Transverse colon (tissue), 4 donors: ENCODE measurements at regions not wholly inside any gene's neighbourhood (a gene's known extent, or its start where the extent isn't known, plus 50 kb on each side); places are given as distances from the start of the nearest gene placed in this dataset.

Source experiments
- DNase-seq: peaks from one replicate; pipeline ENCODE4 v3.0.0-alpha.2; 2019
- H3K27ac ChIP-seq, 4 donors: fragments of 200-600 bp; sonication (generic); 2 replicates each; pipeline ENCODE4 v1.5.1; 2016 to 2018; ENCODE audit warnings: inconsistent platforms in 4 of 4
- H3K27me3 ChIP-seq: fragments of 200-600 bp; sonication (generic); 2 replicates; pipeline ENCODE4 v1.5.1; 2017; ENCODE audit warnings: inconsistent platforms
- H3K36me3 ChIP-seq, 4 donors: fragments of 200-600 bp; sonication (generic); 2 replicates each; pipeline ENCODE4 v1.5.1; 2017 to 2019; ENCODE audit warnings: inconsistent platforms in 4 of 4
- H3K4me1 ChIP-seq, 4 donors: fragments of 200-600 bp; sonication (generic); 2 replicates each; pipeline ENCODE4 v1.5.1; 2017 to 2020; ENCODE audit warnings: inconsistent platforms in 4 of 4
- H3K4me3 ChIP-seq, 4 donors: fragments of 200-600 bp; sonication (generic); 1 replicate in 1 of 4; 2 replicates in 3 of 4; pipeline versions ENCODE4 v1.5.1 to v1.6.1; 2017 to 2019; ENCODE audit warnings: inconsistent platforms in 4 of 4
- H3K9me3 ChIP-seq, 2 donors: fragments of 200-600 bp; sonication (generic); 2 replicates each; pipeline ENCODE4 v1.5.1; 2017 to 2019; ENCODE audit warnings: inconsistent platforms in 2 of 2
- CTCF ChIP-seq, 5 experiments: fragments of 200-600 bp in 3 of 5; fragments of 450-650 bp in 2 of 5; sonication (generic) in 3 of 5; IDR thresholded peaks; 1 replicate in 2 of 5; 2 replicates in 3 of 5; pipeline ENCODE4 v1.5.1; 2016 to 2017; ENCODE audit warnings: antibody characterized with exemption in 5 of 5, inconsistent platforms in 3 of 5, mild to moderate bottlenecking in 2 of 5, moderate library complexity in 1 of 5
- EP300 ChIP-seq: sonication (generic); formaldehyde crosslinking; IDR thresholded peaks from one replicate; pipeline ENCODE4 v1.6.1; 2017; ENCODE audit warnings: antibody characterized with exemption, low read depth
- POLR2A ChIP-seq: fragments of 450-650 bp; IDR thresholded peaks from one replicate; pipeline ENCODE4 v1.6.1; 2016; ENCODE audit warnings: antibody characterized with exemption, mild to moderate bottlenecking, moderate library complexity
- POLR2AphosphoS5 ChIP-seq, 3 donors: sonication (generic); formaldehyde crosslinking; IDR thresholded peaks; one replicate each; pipeline ENCODE4 v1.6.1; 2016; ENCODE audit warnings: antibody characterized with exemption in 3 of 3
- WGBS, 2 donors: methylation state at CpG; one replicate each; pipeline ENCODE4 v1.1.5; 2018; ENCODE audit warnings: low coverage in 1 of 2; 5-methylcytosine and 5-hydroxymethylcytosine counted together
- in situ Hi-C, 4 donors: fragments of 200-750 bp; cut with MboI; loops; one replicate each; pipeline versions ENCODE4 v1.15.0 to v1.15.1; 2017; ENCODE audit warnings: low sequenced_read_pairs in 3 of 4, low pct_ligation_motif_present in 1 of 4, low pct_unique_long_range_greater_than_20kb in 1 of 4
- intact Hi-C: fragments of 100-400 bp; cut with DNase I; formaldehyde crosslinking; loops from one replicate; pipeline ENCODE4 v1.15.1; 2023; ENCODE audit warnings: low total_unique reads

GRCh38 chr12:131441060-131441396 is 269.9 kb upstream of the SFSWAP start:
- H3K9me3 ChIP-seq, result no peaks in the 10 kb centered on the region
- intact Hi-C loops, result no loop called here
- H3K36me3 ChIP-seq, result no peaks in the 10 kb centered on the region
- no peak for DNase-seq
- 63 to 68% methylated on average over 4 to 6 of the region's 6 CpGs for WGBS, 2 donors
- no peak overlapping the region for H3K27ac ChIP-seq
- H3K4me1 ChIP-seq, result no peaks in the 10 kb centered on the region
- in situ Hi-C loops, result no loop called here
- peaks cover 14% of the 10 kb centered on the region for H3K27me3 ChIP-seq
- TF ChIP-seq CTCF (IDR thresholded peaks at IDR 0.05) (no peak), POLR2A (no peak), EP300 (no peak), POLR2AphosphoS5 (IDR thresholded peaks at IDR 0.05) (no peak)
- H3K4me3 ChIP-seq, result no peak overlapping the region

GRCh38 chr12:131441638-131442336 is 269.1 kb upstream of the SFSWAP start:
- no peak for TF ChIP-seq POLR2AphosphoS5 (IDR thresholded peaks at IDR 0.05)
- TF ChIP-seq EP300, result no peak
- no peak for TF ChIP-seq POLR2A
- TF ChIP-seq CTCF (IDR thresholded peaks at IDR 0.05), result no peak
- no peak overlapping the region for H3K27ac ChIP-seq
- H3K4me3 ChIP-seq, result no peak overlapping the region
- no peaks in the 10 kb centered on the region for H3K36me3 ChIP-seq
- peaks cover 14% of the 10 kb centered on the region for H3K27me3 ChIP-seq
- intact Hi-C loops, result no loop called here
- in situ Hi-C loops, result no loop called here
- 80 to 84% methylated on average over 2 to 9 of the region's 9 CpGs for WGBS, 2 donors
- H3K4me1 ChIP-seq, result no peaks in the 10 kb centered on the region
- H3K9me3 ChIP-seq, result no peaks in the 10 kb centered on the region
- DNase-seq, result no peak

- H3K9me3 ChIP-seq, result no peaks in the 10 kb centered on the region
- 73 to 82% methylated on average over 6 to 14 of the region's 14 CpGs for WGBS, 2 donors
- no peaks in the 10 kb centered on the region for H3K4me1 ChIP-seq
- peaks cover 9% of the 10 kb centered on the region for H3K27me3 ChIP-seq
- in situ Hi-C loops (no loop called here), intact Hi-C loops (no loop called here)
- no peaks in the 10 kb centered on the region for H3K36me3 ChIP-seq
- no peak for TF ChIP-seq POLR2AphosphoS5 (IDR thresholded peaks at IDR 0.05)
- TF ChIP-seq EP300, result no peak
- TF ChIP-seq CTCF (IDR thresholded peaks at IDR 0.05), result no peak
- no peak for TF ChIP-seq POLR2A
- DNase-seq, result no peak
- no peak overlapping the region for H3K27ac ChIP-seq
- H3K4me3 ChIP-seq, result no peak overlapping the region
Observed at GRCh38 chr12:131442337-131442918, 268.5 kb upstream of the SFSWAP start.

- Histone ChIP-seq H3K4me1 (no peaks in the 10 kb centered on the region), H3K9me3 (no peaks in the 10 kb centered on the region), H3K36me3 (no peaks in the 10 kb centered on the region), H3K4me3 (no peak overlapping the region), H3K27ac (no peak overlapping the region), H3K27me3 (no peaks in the 10 kb centered on the region)
- in situ Hi-C loops (no loop called here), intact Hi-C loops (no loop called here)
- no peak for DNase-seq
- TF ChIP-seq POLR2A (no peak), CTCF (IDR thresholded peaks at IDR 0.05) (no peak), EP300 (no peak), POLR2AphosphoS5 (IDR thresholded peaks at IDR 0.05) (no peak)
- WGBS, 2 donors, result 83% methylated on average over 33 of the region's 36 CpGs; no CpG with 5 or more reads in 1 of the 2 donors
Observed at GRCh38 chr12:131443019-131444000, 267.6 kb upstream of the SFSWAP start.
